AG09309 (cell line): ENCODE measurements at regions not wholly inside any gene's neighbourhood (a gene's known extent, or its start where the extent isn't known, plus 50 kb on each side); places are given as distances from the start of the nearest gene placed in this dataset.

ENCODE experiments used
- DNase-seq: peaks from one replicate; pipeline ENCODE4 v3.0.0-alpha.2; 2010; ENCODE audit warnings: low read depth
- H3K4me3 ChIP-seq: 2 replicates; pipeline ENCODE4 v1.5.1; 2011; ENCODE audit warnings: mild to moderate bottlenecking, low read depth, low read length, moderate library complexity; ENCODE audit not compliant: control insufficient read depth
- TF ChIP-seq, protein P1 (sequence below): IDR thresholded peaks from 2 replicates; pipeline ENCODE4 v1.5.1; 2011; ENCODE audit warnings: mild to moderate bottlenecking, low read depth, low read length, inconsistent platforms; ENCODE audit not compliant: insufficient read depth, control insufficient read depth; ENCODE audit errors: missing control alignments

DNA sequence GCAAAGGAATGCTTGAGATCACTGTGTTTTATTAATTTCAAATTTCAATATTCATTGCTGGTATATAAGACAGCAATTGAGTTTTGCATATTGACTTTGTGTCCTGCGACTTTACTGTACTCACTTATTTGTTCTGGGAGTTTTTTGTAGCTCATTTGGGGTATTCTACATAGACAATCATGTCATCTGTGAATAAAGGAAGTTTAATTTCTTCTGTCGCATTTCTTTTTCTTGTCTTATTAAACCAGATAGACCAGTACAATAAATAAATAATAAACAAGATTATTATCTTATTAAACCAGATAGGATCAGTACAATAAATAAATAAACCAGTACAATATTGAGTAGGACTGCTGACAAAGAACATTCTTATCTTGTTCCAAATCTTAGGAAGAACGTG is 448.2 kb downstream of the RPS24 start:
- no peak for DNase-seq
- TF ChIP-seq, protein P1, sequence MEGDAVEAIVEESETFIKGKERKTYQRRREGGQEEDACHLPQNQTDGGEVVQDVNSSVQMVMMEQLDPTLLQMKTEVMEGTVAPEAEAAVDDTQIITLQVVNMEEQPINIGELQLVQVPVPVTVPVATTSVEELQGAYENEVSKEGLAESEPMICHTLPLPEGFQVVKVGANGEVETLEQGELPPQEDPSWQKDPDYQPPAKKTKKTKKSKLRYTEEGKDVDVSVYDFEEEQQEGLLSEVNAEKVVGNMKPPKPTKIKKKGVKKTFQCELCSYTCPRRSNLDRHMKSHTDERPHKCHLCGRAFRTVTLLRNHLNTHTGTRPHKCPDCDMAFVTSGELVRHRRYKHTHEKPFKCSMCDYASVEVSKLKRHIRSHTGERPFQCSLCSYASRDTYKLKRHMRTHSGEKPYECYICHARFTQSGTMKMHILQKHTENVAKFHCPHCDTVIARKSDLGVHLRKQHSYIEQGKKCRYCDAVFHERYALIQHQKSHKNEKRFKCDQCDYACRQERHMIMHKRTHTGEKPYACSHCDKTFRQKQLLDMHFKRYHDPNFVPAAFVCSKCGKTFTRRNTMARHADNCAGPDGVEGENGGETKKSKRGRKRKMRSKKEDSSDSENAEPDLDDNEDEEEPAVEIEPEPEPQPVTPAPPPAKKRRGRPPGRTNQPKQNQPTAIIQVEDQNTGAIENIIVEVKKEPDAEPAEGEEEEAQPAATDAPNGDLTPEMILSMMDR, result no peak
- H3K4me3 ChIP-seq, result no peak overlapping the region

DNA sequence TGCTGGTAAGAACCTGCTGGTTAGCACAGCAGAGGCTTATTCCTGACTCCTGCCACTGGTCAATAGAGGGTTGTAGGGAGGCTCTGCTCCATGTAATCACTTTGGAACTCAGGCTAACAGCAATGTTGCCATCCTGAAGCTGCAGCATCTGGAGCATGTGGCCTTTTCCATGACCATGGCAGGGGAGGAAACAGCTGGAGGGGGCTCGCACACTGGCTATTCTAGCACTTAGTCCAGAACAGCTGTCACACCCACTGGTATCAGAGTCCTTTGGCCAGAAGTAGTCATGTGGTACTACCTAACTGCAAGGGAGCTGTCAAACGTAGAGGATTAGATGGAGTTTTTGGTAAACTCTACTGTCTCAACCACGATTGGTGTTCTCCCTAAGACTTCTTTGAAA is 450.0 kb downstream of the RPS24 start:
- TF ChIP-seq, protein P1, result no peak
- no peak overlapping the region for H3K4me3 ChIP-seq
- no peak for DNase-seq

DNA sequence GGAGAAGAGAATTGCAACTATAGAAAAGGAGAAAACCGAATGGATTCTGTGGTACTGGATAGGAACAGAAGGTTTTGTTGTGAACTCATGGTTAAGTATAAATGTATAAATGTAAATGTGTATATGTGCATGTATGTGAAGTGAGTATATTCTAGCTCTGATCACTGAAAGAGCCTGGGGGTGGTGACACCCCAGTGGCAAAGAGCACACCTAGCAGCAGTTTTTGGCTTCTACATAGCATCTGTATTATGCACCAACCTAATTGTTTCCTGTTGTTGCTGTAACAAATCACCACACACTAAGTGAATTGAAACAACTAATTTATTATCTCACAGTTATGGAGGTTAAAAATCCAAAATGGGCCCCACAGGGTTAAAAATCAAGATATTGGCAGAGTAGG is 455.4 kb downstream of the RPS24 start:
- H3K4me3 ChIP-seq, result no peak overlapping the region
- DNase-seq, result no peak
- TF ChIP-seq, protein P1, result no peak

DNA sequence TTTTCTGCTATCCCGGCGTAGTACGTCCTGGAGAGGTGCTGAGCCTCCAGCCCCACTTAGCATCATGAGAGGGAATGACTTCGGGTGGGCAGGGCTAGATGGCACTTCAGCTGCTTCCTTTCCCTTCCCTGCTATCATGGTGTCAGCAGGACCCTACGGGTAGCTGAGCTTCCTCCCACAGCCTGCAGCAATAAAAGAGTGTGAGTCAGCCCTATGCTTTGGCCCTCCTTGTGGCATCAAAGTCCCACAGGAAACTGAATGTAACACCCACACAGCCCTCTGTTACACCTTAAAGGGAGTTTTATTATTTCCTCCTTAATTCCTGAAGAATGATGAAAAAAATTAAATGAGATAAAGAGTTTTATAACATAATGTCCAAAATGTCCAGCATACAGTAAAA is 458.1 kb downstream of the RPS24 start:
- TF ChIP-seq, protein P1, result no peak
- DNase-seq, result peak; percentile 46
- H3K4me3 ChIP-seq, result no peak overlapping the region

DNA sequence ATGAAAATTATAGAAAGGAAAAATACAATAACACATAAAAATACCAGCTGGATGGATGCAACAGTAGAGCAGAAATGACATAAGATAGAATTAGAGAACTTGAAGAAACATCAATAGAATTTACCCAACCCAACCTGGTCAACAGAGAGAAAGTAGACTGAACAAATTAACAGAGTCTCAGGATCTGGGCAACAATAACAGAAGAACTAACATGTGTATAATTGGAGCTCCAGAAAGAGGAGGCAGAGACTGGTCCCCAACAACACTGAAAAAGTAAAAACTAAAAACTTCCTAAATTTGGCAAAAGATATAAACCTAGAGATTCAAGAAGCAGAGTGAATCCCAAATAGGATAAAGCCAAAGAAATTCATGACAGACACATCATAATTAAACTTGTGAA is 458.8 kb downstream of the RPS24 start:
- DNase-seq, result no peak
- TF ChIP-seq, protein P1, result no peak
- no peak overlapping the region for H3K4me3 ChIP-seq

DNA sequence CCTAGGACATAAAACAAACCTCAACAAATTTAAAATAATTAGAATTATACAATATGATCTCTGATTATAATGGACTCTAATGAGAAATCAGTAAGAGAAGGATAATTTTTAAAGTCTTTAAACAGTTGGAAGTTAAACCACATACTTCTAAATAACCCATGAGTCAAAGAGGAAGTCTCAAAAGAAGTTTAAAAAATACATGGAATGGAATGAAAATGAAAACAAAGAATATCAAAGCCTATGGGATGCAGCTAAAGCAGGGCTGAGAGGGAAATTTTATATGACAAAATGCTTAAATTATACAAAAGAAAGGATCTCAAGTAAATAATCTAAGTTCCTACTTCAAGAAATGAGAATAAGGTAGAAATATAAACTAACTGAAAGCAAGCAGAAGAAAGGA is 460.5 kb downstream of the RPS24 start:
- H3K4me3 ChIP-seq, result no peak overlapping the region
- DNase-seq, result no peak
- TF ChIP-seq, protein P1, result no peak
